ENCODE measurements at regions not wholly inside any gene's neighbourhood (a gene's known extent, or its start where the extent isn't known, plus 50 kb on each side); places are given as distances from the start of the nearest gene placed in this dataset.

DNA sequence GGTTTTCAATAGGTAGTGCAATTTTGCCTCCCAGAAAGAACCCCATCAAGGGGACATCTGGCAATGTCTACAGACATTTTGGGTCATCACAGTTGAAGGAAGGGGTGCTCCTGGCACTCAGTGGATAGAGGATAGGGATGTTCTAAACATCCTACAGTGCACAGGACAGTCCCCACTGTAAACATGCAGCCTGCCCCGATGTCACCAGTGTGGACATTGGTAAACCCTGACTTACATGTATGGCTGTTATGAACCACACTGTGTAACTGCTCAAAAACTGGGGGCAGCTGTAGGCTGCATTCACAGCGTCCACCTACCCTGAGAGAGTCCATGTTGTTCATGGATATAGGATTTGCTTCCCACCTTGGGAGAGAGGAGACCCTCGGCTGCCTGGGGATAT lies 79.3 kb upstream of the FOXQ1 start:
- TF ChIP-seq, protein P1, sequence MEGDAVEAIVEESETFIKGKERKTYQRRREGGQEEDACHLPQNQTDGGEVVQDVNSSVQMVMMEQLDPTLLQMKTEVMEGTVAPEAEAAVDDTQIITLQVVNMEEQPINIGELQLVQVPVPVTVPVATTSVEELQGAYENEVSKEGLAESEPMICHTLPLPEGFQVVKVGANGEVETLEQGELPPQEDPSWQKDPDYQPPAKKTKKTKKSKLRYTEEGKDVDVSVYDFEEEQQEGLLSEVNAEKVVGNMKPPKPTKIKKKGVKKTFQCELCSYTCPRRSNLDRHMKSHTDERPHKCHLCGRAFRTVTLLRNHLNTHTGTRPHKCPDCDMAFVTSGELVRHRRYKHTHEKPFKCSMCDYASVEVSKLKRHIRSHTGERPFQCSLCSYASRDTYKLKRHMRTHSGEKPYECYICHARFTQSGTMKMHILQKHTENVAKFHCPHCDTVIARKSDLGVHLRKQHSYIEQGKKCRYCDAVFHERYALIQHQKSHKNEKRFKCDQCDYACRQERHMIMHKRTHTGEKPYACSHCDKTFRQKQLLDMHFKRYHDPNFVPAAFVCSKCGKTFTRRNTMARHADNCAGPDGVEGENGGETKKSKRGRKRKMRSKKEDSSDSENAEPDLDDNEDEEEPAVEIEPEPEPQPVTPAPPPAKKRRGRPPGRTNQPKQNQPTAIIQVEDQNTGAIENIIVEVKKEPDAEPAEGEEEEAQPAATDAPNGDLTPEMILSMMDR (IDR thresholded peaks at IDR 0.05; ENCODE audit: low read length), result no peak
- TF ChIP-seq EZH2 (optimal IDR thresholded peaks at IDR 0.05; ENCODE audit: low read depth, low read length), result no peak
- no peak for TF ChIP-seq EZH2phosphoT487 (IDR thresholded peaks at IDR 0.05; ENCODE audit: low read length)
- no peaks in the 10 kb centered on the region for H3K27me3 ChIP-seq (replicated peaks; ENCODE audit: insufficient read depth, low read length)
- DNase-seq, result no peak
- no peak overlapping the region for H3K4me3 ChIP-seq (ENCODE audit: low read length)
- H3K36me3 ChIP-seq (replicated peaks; ENCODE audit: insufficient read depth, low read length), result no peaks in the 10 kb centered on the region
- H2AFZ ChIP-seq (ENCODE audit: low read length), result no peak overlapping the region
- no peaks in the 10 kb centered on the region for H3K9me3 ChIP-seq (replicated peaks; ENCODE audit: insufficient read depth, low read length)
- no peak overlapping the region for H3K4me2 ChIP-seq (ENCODE audit: low read depth, low read length)
- no peaks in the 10 kb centered on the region for H3K9me2 ChIP-seq (replicated peaks; ENCODE audit: insufficient read depth, low read length)
- no peaks in the 10 kb centered on the region for H3K4me1 ChIP-seq (ENCODE audit: low read length)
- no peak overlapping the region for H3K9ac ChIP-seq (ENCODE audit: low read length)
- no peaks in the 10 kb centered on the region for H3K79me2 ChIP-seq (ENCODE audit: low read length)
- H3K27ac ChIP-seq (ENCODE audit: low read length), result no peak overlapping the region
- H3F3A ChIP-seq (ENCODE audit: insufficient read depth, low read length), result no peaks in the 10 kb centered on the region
- no peaks in the 10 kb centered on the region for H4K20me1 ChIP-seq (ENCODE audit: insufficient read depth, low read length)

DNA sequence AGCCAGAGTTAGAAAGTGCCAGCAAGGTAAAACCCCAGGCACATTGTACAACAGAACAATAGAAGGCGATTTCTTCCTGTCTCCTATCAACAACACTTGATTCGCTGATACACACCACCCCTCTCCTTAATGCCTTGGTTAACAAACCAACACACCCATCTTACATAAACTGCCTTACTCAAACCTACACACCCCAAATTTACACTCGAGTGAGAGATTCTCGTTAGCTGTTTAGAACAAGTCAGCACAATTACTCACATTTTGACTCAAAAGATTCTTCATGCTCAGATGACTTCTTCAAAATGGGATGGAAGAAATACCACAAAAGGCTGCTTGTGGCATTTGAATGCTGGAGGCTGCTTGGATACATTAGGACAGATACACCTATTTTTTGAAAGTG lies 80.0 kb upstream of the FOXQ1 start:
- TF ChIP-seq EZH2phosphoT487 (IDR thresholded peaks at IDR 0.05; ENCODE audit: low read length) (no peak), EZH2 (optimal IDR thresholded peaks at IDR 0.05; ENCODE audit: low read depth, low read length) (no peak)
- TF ChIP-seq, protein P1 (IDR thresholded peaks at IDR 0.05; ENCODE audit: low read length), result no peak
- H3K9me2 ChIP-seq (replicated peaks; ENCODE audit: insufficient read depth, low read length), result no peaks in the 10 kb centered on the region
- no peaks in the 10 kb centered on the region for H3F3A ChIP-seq (ENCODE audit: insufficient read depth, low read length)
- no peak overlapping the region for H3K4me3 ChIP-seq (ENCODE audit: low read length)
- no peaks in the 10 kb centered on the region for H3K4me1 ChIP-seq (ENCODE audit: low read length)
- H3K27me3 ChIP-seq (replicated peaks; ENCODE audit: insufficient read depth, low read length), result no peaks in the 10 kb centered on the region
- no peak overlapping the region for H3K27ac ChIP-seq (ENCODE audit: low read length)
- H3K36me3 ChIP-seq (replicated peaks; ENCODE audit: insufficient read depth, low read length), result no peaks in the 10 kb centered on the region
- no peak overlapping the region for H3K9ac ChIP-seq (ENCODE audit: low read length)
- DNase-seq, result no peak
- no peak overlapping the region for H2AFZ ChIP-seq (ENCODE audit: low read length)
- H4K20me1 ChIP-seq (ENCODE audit: insufficient read depth, low read length), result no peaks in the 10 kb centered on the region
- H3K4me2 ChIP-seq (ENCODE audit: low read depth, low read length), result no peak overlapping the region
- H3K79me2 ChIP-seq (ENCODE audit: low read length), result no peaks in the 10 kb centered on the region
- H3K9me3 ChIP-seq (replicated peaks; ENCODE audit: insufficient read depth, low read length), result no peaks in the 10 kb centered on the region

GRCh38 chr6:1230689-1231605 lies 81.0 kb upstream of the FOXQ1 start:
- H2AFZ ChIP-seq (ENCODE audit: low read length), result no peak overlapping the region
- H3K36me3 ChIP-seq (replicated peaks; ENCODE audit: insufficient read depth, low read length), result no peaks in the 10 kb centered on the region
- H3K4me3 ChIP-seq (ENCODE audit: low read length), result no peak overlapping the region
- no peak overlapping the region for H3K27ac ChIP-seq (ENCODE audit: low read length)
- H3K9me3 ChIP-seq (replicated peaks; ENCODE audit: insufficient read depth, low read length), result no peaks in the 10 kb centered on the region
- no peaks in the 10 kb centered on the region for H4K20me1 ChIP-seq (ENCODE audit: insufficient read depth, low read length)
- H3K9ac ChIP-seq (ENCODE audit: low read length), result no peak overlapping the region
- H3K9me2 ChIP-seq (replicated peaks; ENCODE audit: insufficient read depth, low read length), result no peaks in the 10 kb centered on the region
- TF ChIP-seq EZH2phosphoT487 (IDR thresholded peaks at IDR 0.05; ENCODE audit: low read length) (no peak), EZH2 (optimal IDR thresholded peaks at IDR 0.05; ENCODE audit: low read depth, low read length) (no peak)
- TF ChIP-seq, protein P1 (IDR thresholded peaks at IDR 0.05; ENCODE audit: low read length), result no peak
- no peak overlapping the region for H3K4me2 ChIP-seq (ENCODE audit: low read depth, low read length)
- H3F3A ChIP-seq (ENCODE audit: insufficient read depth, low read length), result no peaks in the 10 kb centered on the region
- H3K79me2 ChIP-seq (ENCODE audit: low read length), result no peaks in the 10 kb centered on the region
- H3K27me3 ChIP-seq (replicated peaks; ENCODE audit: insufficient read depth, low read length), result no peaks in the 10 kb centered on the region
- H3K4me1 ChIP-seq (ENCODE audit: low read length), result no peaks in the 10 kb centered on the region
- no peak for DNase-seq

All from MM.1S (cell line).